ENCODE measurements at regions not wholly inside any gene's neighbourhood (a gene's known extent, or its start where the extent isn't known, plus 50 kb on each side); places are given as distances from the start of the nearest gene placed in this dataset.

DNA sequence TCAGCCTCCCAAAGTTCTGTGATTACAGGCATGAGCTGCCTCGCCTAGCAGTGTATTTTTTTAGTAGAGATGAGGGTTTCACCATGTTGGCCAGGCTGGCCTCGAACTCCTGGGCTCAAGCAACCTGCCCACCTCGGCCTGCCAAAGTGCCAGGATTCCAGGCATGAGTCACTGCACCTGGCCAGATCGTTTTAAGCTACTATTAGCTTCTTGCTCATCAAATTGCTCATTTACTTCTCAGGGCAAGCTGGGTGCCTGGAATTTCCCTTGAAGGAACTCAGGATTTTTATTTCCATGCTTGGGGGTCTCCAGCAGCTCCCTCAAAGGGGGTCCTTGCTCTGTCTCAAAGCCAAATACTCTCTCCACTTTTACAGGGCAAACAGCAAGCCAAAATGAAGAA lies 798.0 kb upstream of the AUTS2 start:
- WGBS, 2 experiments (ENCODE audit: extremely low coverage in 2 of 2, insufficient read length in 1 of 2) = no CpG with 5 or more reads among the region's 4 CpGs
- no peak overlapping the region for H2AK5ac ChIP-seq (ENCODE audit: low read depth, low read length)
- DNase-seq (no peak), ATAC-seq (ENCODE audit: low read depth) (no peak)
- H3K14ac ChIP-seq (replicated peaks; ENCODE audit: low read depth, low read length) = no peak overlapping the region
- no peaks in the 10 kb centered on the region for H3K36me3 ChIP-seq (ENCODE audit: control insufficient read depth, insufficient read depth, low read length)
- no peak overlapping the region for H4K91ac ChIP-seq (ENCODE audit: insufficient read depth, low read depth, low read length)
- no peaks in the 10 kb centered on the region for H3K4me1 ChIP-seq (ENCODE audit: control insufficient read depth, insufficient read depth, low read length)
- no peak overlapping the region for H3K27ac ChIP-seq (ENCODE audit: insufficient read depth, low read length)
- H3K23ac ChIP-seq (ENCODE audit: low read depth, low read length) = no peak overlapping the region
- no peak overlapping the region for H2BK15ac ChIP-seq (ENCODE audit: low read depth, low read length)
- no peaks in the 10 kb centered on the region for H3K79me1 ChIP-seq (ENCODE audit: low read depth in 1 of 2, low read length in 2 of 2)
- POLR2A ChIA-PET (ENCODE audit: unreplicated experiment) = no interaction called here
- no peak overlapping the region for H2BK5ac ChIP-seq (ENCODE audit: low read depth, low read length, poor library complexity, severe bottlenecking)
- no peak overlapping the region for H2AK9ac ChIP-seq (replicated peaks; ENCODE audit: low read depth, low read length, poor library complexity)
- no peak overlapping the region for H4K5ac ChIP-seq (ENCODE audit: low read depth, low read length)
- H3K56ac ChIP-seq (ENCODE audit: extremely low read depth, insufficient read depth, low read length) = no peak overlapping the region
- CTCF ChIA-PET = no interaction called here
- H4K8ac ChIP-seq (ENCODE audit: low read depth in 2 of 2, low read length in 2 of 2) = no peak overlapping the region
- H3K4me2 ChIP-seq (ENCODE audit: low read depth, low read length) = no peak overlapping the region
- no peak overlapping the region for H2AFZ ChIP-seq (replicated peaks; ENCODE audit: low read length, poor library complexity)
- H3K9me3 ChIP-seq (ENCODE audit: control insufficient read depth, insufficient read depth, low read length) = peaks cover 8% of the 10 kb centered on the region; the same call in 1 of the 2 replicates
- no peak overlapping the region for H3K18ac ChIP-seq (ENCODE audit: low read depth, low read length)
- BruUV-seq (replicated peaks) = no TSS peak
- H4K20me1 ChIP-seq (ENCODE audit: insufficient read depth, low read length) = no peaks in the 10 kb centered on the region
- intact Hi-C loops (cut with micrococcal nuclease) = no loop called here
- H3K9me1 ChIP-seq (ENCODE audit: insufficient read depth, low read length) = no peaks in the 10 kb centered on the region
- dilution Hi-C loops (cut with HindIII; ENCODE audit: low sequenced_read_pairs, unreplicated experiment) = no loop called here
- H2BK20ac ChIP-seq (ENCODE audit: low read depth, low read length) = no peak overlapping the region
- no peak overlapping the region for H3K4ac ChIP-seq (ENCODE audit: low read depth, low read length)
- H3K4me3 ChIP-seq (ENCODE audit: insufficient read depth, low read depth, low read length) = no peak overlapping the region
- TF ChIP-seq MXI1 (IDR thresholded peaks at IDR 0.05; ENCODE audit: borderline replicate concordance, low read depth, low read length) (no peak), CEBPB (IDR thresholded peaks at IDR 0.05; ENCODE audit: low read depth, low read length) (no peak), BHLHE40 (IDR thresholded peaks at IDR 0.05; ENCODE audit: low read depth, low read length) (no peak), FOS (IDR thresholded peaks at IDR 0.05; ENCODE audit: low read depth, low read length) (no peak), CHD1 (IDR thresholded peaks at IDR 0.05; ENCODE audit: low read depth, low read length) (no peak), RFX5 (IDR thresholded peaks at IDR 0.05; ENCODE audit: low read depth, low read length) (no peak), RAD21 (IDR thresholded peaks at IDR 0.05; ENCODE audit: low read length) (no peak), SMC3 (IDR thresholded peaks at IDR 0.05; ENCODE audit: low read depth, low read length) (no peak)
- TF ChIP-seq, protein P1, sequence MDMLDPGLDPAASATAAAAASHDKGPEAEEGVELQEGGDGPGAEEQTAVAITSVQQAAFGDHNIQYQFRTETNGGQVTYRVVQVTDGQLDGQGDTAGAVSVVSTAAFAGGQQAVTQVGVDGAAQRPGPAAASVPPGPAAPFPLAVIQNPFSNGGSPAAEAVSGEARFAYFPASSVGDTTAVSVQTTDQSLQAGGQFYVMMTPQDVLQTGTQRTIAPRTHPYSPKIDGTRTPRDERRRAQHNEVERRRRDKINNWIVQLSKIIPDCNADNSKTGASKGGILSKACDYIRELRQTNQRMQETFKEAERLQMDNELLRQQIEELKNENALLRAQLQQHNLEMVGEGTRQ (IDR thresholded peaks at IDR 0.05; ENCODE audit: low read depth, low read length) = no peak
- TF ChIP-seq, protein P2, sequence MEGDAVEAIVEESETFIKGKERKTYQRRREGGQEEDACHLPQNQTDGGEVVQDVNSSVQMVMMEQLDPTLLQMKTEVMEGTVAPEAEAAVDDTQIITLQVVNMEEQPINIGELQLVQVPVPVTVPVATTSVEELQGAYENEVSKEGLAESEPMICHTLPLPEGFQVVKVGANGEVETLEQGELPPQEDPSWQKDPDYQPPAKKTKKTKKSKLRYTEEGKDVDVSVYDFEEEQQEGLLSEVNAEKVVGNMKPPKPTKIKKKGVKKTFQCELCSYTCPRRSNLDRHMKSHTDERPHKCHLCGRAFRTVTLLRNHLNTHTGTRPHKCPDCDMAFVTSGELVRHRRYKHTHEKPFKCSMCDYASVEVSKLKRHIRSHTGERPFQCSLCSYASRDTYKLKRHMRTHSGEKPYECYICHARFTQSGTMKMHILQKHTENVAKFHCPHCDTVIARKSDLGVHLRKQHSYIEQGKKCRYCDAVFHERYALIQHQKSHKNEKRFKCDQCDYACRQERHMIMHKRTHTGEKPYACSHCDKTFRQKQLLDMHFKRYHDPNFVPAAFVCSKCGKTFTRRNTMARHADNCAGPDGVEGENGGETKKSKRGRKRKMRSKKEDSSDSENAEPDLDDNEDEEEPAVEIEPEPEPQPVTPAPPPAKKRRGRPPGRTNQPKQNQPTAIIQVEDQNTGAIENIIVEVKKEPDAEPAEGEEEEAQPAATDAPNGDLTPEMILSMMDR (conservative IDR thresholded peaks at IDR 0.05; ENCODE audit: low read depth, low read length) = no peak
- no peak overlapping the region for H3K9ac ChIP-seq (ENCODE audit: low read depth, low read length)
- in situ Hi-C loops (cut with MboI; ENCODE audit: low sequenced_read_pairs) = no loop called here
- H3K27me3 ChIP-seq (ENCODE audit: control insufficient read depth, insufficient read depth, low read length) = no peaks in the 10 kb centered on the region
- no peak overlapping the region for H2BK120ac ChIP-seq (ENCODE audit: low read depth, low read length)

All from IMR-90 (cell line).